ENCODE measurements at regions not wholly inside any gene's neighbourhood (a gene's known extent, or its start where the extent isn't known, plus 50 kb on each side); places are given as distances from the start of the nearest gene placed in this dataset.

DNA sequence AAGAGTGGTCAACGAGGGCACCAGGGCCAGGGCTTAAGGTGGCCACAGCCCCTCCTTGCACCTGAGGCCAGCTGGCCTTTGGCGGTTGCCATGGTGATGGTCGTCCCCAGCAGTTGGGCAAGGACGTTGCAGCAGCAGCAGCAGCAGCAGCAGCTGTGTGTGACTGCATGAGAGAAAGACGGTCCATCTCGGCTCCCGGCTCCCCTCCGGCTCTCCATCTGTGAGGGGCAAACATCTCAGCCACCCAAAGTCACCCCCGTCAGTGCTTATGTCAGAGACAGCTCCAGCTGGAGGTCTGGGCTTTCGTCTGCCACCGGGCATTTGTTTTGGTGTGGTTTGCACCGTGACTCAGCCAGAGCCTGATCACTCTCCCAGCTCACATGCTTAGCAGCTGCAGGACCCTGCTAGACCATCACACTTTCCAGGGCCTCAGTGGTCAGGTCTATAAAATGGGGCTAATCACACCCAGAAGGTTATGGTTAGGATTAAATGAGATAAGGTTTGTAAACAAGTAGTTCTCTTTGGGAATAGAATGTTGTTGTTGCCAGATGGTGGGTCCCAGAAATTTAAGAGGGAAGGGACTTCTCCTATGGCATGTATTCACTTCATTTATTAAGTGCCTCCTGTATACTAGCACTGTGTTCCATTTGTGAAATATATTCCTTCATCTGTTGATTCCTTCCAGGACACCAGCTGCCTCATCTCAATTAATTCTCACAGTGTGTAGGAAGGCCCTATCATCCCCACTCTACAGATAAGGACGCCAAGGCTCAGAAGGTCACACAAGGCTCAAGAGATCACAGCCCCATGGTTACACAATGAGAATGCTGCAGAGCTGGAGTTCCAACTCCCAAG lies 212.6 kb upstream of the LHX5 start:
- DNase-seq: no peak

DNA sequence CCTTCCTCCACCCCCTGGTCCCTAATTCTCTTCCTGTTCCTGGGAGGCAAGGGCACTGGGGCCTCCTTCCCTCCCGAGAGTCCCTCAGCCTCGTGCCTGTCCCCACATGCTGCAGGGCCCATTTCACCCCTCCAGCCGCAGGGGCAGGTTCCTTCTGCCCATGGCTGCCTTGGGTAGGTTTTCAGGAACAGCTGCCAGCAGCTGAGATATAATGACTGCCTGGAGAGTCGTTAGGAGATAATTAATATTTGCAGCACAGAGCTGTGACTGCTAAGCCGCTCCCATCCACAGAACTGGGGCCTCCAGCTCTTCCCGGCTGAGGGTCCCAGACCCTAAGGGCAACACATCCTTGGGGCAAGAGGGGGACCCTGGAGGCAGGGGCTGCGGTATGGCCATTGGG lies 211.9 kb upstream of the LHX5 start:
- no peak for DNase-seq

DNA sequence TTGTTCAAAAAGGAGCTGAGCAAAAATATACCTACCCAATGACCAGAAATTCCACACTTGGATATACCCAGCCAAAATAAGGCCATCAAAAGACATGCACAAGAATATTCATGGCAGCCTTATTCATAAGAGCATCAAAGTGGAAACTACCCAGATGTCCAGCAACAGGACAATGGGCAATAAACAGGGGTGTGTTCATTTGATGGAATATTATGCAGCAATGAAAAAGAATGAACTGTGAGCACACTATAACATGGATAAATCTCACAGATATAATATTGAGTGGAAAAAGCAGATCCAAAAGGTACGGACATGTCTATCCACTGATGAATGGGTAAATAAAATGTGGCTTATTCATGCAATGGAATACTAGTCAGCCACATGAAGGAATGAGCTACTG lies 209.2 kb upstream of the LHX5 start:
- no peak for DNase-seq

DNA sequence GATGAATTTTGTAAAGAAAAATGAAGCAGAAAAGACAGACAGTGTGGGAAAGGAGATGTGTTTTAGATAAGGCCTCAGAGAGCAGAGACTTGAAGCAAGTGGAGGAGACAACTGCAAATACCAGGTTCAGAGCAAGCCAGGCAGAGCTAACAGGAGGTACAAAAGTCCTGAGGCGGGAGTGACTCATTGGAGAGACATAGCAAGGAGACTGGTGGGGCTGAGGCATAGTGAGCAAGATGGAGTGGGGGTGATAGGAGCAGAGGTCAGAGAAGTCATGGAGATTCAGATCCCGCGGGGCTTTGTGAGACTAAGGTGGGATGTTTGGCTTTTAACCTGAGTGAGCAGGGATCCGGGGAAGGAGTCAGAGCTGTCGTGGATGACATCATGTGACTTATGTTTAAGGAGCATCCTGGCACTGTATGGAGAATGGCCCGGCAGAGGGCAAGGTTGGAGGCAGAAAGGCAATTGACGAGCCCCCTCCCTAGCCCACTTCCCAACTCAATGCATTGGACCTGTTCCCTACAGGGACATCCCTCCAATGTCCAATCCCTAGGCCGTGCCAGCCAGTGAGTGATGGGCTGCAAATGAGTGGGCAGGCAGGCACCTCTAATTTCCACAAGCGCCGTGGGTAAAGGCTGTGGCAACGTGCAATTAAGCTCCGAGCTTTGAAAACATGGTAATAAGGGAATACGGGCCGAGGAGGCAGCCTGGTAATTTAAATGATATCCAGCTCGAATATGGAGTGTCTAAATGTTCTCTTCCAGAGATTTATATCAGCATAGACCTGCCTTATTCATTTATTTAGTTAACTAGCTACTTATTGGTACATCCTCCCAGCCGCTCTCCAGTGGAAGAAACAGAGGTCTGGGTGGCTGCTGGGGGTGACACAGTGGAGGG lies 206.8 kb upstream of the LHX5 start:
- DNase-seq: no peak

DNA sequence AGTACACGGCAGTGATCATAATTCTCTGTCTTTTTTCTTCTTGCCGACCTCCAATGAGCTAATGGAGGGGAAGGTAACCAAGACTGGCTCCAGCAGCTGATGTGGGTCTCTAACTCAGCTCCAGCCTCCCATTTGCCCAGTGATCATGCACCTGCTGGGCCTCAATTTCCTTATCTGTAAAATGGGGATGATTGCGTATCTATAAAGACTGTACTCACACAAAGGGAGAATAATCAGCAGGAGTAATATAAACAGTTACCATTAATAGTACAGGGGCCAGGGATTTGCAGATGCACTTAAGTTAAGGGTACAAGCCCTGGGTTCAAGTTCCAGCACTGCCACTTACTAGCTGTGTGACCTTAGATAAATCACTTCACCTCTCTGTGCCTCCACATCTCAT lies 204.9 kb upstream of the LHX5 start:
- DNase-seq: no peak

DNA sequence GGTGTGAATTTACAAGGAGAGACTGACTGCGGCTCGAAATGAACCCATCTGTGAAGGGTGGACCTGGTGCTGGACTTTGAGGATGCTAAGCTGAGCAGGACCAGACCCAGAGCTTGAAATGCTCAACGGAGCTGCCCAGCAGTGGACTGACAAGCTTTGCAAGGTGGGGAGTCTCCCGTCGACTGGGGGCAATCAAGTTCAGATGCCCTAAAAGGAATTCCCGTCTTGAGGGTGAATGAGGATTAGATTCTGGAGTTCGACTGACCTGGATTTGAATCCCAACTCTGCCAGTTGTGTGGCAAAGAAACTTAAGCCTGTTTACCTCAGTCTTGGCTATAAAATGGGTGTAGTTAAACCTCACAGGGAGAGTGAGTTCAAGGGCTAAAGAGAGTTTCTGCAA lies 204.4 kb upstream of the LHX5 start:
- DNase-seq: no peak

DNA sequence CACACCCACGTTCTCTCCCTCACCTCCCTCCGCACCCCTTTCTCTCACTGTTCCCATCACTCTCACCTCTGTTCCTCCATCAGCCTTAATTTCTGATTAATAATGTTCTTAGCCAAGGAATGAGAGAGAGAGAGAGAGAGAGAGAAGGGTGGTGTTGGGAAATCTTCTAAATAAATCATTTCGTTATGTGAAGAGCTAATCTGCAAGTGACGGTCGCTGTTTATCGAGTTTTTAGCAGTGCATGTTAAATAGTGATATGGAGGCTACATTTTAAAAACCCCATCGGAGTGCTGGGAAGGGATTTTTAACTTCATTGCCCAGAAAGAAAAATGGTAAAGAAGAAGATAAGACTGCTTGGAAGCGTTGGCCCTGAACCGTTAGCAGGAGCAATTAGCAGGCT lies 203.3 kb upstream of the LHX5 start:
- DNase-seq: no peak

DNA sequence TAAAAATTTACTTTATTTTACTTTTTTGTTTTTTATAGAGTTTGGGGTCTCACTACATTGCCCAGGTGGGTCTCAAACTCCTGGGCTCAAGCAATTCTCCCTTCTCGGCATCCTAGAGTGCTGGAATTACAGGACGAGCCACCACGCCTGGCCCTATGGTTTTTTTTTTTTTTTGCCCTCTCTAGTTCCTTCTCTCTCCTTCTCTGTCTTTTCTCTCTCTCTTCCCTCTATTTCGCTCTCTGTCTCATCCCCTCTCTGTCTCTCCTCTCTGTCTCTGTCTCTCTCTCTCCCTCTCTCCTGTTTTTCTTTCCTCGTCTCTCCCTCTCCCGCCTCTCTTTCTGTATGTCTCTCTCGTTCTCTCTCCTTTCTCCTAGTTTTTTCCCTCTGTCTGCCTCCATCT lies 202.6 kb upstream of the LHX5 start:
- no peak for DNase-seq

DNA sequence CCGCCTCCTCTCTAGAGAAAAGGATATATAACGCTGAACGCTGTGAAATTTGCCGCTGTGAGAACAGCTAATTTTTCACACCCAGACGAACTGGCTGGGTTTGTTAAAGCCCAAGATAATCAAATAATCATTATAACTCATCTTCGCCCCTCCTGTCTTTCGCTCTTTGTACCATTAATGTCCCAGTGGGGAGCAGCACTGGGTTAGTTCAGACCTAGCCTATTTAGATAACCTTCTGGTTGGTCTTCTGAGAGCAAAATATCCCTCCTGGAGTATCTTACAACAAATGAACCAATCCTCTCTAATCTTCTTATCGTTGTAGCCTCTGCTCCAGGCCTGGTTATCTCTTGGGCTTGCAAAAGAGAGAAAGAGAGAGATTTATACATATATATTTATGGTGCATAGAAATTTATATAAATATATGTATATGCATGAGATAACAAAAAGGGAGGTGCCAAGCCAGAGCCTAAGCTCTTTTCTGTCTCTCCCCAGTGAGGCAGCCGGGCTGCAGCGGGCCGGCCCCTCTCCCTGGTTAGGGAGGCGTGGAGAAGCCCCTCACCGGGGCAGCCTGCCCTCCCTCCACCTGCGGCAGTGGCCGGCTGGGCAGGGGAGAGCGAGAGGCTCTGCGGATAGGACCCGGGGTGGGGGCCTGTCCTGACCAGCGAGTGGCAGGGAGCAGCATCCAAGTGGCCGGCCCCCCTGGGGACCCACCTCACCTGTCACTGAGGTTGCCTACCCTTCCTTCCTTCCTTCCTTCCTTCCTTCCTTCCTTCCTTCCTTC lies 202.0 kb upstream of the LHX5 start:
- no peak for DNase-seq

DNA sequence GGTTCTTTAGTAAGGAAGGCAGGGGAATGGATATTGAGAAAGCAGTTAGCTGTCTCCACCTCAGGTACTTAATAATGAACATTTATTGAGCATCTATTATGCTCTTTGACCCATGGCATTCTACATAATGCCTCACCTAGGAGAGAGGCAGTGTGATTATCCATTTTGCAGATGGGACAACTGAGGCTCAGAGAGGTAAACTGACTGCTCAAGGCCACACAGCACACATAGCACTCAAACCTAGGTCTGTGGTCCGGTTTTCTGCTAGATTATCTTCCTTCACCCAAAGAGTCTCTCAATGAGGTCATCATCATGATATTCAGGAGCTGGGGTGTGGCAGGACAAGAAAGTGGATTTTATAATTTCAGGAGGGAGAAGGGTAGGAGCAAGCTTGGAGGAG lies 199.1 kb upstream of the LHX5 start:
- DNase-seq: no peak

DNA sequence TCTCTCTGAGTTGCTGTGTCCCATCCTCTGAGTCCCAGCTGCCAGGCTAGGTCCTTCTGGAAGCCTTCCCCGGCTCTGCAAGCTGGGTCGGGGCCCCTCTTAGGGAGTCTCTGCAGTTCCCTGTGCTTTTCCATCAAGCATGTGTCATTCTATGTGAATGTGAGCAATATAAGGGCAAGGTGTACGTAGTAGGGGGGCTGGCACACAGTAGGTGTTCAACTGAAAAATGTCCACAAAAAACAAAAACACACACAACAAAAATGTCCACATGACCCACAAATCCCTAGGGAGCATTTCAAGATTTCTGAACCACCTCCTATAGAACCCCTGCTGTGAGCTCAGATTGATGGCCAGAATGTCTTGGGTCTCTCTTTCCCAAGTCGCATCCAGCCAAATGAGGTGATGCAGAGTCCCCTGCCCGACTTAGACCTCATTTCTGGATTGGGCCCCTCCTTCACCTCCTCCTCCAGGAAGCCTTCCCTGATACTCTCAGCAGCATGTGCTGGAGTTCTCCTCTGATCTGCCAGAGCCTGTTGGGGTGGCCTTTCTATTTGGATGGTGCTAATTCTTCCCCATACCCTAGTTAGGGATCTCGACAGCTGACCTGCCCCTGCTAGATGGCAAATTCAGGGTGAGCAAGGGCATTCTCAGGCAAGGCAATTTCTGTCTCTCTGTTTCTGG lies 196.1 kb upstream of the LHX5 start:
- no peak for DNase-seq

DNA sequence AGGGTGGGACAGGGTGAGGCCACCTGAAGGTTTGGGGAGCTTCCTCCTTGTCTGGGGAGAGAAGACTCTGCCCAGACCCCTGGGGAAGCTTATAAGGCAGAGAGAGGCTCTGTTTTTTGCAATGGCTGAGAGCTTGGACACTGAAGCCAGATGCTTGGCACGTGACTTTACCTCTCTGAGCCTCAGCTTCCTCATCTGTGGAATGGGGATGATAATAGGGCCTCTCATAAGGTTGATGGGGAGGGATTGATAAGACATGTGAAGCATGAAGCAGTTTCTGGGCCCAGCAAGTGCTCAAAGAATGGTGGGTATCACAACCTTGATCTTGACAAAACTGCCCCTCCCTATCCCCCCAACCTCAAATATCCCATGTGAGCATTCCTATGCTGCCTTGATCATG lies 195.4 kb upstream of the LHX5 start:
- DNase-seq: no peak

DNA sequence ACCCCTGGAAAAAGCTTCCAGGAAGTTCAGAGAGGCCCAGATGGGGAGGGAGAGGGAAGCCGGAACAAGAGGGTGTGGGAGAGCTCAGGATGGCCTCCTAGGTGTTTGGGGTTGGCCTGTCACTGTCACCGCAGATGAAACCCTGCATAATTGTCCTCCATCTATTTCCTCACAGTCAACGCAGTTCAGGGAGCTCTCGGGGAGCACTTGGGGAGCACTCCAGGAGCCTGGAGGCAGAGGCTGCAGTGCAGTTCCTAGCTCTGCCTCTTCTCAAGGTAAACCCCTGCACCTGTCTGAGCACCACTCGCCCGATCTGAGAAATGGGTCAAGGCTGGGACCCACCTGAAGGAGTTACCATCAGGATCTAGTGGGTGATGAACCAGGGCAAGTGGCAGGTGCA lies 194.6 kb upstream of the LHX5 start:
- DNase-seq: no peak

DNA sequence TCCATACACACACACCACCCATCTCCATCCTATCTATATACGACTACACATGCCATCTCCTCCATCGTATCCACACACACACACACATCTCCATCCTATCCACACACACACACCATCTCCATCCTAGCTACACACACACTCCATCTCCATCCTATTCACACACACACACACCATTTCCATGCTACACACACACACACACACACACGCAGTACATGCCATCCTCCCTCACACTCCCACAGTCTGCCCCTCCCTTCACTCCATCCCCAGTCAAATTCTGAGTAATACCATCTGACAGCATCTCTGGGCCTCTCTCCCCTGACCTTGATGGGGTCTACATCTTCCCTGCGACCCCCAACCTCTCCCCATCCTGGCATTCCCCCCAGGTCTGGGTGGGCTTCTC lies 193.8 kb upstream of the LHX5 start:
- no peak for DNase-seq

DNA sequence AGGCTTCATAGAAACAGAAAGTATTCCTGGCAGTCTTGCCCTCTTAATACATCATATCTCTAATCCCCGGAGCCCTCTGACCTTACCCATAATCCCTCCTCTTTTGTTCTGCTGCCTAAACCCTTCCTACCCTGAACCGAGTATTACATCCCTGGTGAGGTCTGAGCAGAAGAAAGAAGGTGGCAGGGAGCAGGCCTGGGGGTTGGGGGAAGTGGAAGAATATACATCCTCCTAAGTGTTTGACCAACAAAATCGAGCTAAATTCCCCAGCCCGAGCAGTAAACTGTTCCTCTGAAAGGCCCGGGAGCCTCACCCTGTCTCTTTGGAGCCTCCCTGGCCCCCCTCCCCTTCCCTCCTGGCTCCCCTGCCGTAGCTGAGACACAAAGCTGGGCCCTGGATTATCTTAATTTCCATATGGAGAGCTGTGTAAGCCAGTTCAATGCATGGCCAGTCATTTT lies 192.6 kb upstream of the LHX5 start:
- no peak for DNase-seq

DNA sequence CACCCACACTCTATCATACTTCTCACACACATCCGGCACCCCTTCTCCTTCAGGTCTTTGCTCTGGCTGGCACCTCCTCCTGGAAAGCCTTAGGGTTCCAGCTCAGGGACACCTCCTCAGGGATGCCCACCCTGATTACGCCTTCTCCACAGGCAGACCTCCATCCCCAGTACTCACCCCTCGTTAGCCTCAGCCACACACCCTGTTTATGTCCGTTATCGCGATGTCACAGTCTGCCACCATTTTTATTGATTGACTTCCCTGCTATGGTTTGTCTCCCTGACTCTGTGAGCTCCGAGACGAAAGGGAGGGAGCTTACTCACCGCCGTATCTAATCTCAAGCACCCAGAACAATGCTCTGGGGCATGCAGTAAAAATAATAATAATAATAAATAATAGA lies 191.7 kb upstream of the LHX5 start:
- DNase-seq: no peak

DNA sequence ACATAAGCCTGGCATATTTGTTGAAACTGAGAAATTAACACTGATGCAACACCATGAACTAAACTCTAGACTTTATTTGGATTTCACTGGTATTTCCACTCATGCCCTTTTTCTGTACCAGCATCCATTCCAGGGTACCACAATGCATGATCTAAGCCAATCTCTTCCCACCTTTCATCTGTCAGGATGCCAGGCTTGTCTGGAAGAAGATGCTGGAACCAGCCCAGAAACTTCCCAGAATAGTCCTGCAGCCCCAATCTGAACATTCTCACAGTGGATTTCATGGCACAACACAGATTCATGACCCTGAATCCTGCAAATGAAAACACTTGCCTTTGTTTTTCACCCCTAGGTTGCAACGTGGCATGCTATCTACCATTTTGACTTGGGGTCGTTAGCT lies 189.3 kb upstream of the LHX5 start:
- no peak for DNase-seq

DNA sequence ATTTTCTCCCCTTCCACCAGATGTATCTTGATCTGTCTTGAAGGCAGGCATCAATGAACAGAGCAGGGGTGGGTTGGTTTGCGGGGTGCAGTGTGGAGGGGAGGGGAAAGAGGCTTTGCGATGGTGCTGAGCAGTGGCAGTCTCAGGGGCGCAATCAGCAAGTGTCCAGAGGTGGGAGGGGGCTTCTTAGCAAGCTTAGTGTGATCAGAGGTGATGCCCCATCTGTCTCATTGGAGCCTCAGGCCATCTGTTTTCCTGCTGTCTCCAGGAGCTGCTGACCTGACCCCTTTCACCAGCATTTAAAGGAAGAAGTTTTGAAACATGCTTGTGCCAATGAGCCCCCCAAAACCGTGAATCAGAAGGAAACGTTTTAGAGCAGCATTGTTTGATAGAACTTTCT lies 187.7 kb upstream of the LHX5 start:
- no peak for DNase-seq

DNA sequence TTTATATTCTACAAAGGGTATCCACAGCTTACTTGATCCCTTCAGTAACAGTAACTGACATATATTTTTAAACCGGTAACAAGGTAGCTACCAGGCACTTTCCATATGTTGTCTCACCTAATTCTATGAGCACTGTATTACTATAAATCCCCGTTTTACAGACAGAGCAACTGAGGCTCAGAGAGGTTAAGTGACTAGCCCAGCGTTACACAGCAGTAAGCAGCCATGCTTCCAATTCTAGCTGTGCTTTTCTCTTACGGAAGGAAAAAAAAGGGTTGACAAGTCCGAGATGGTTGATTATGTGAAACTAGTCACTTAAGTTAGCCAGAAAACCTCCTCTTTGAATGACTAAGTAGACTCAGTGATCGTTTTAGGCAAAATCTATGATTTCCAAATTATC lies 187.3 kb upstream of the LHX5 start:
- no peak for DNase-seq

DNA sequence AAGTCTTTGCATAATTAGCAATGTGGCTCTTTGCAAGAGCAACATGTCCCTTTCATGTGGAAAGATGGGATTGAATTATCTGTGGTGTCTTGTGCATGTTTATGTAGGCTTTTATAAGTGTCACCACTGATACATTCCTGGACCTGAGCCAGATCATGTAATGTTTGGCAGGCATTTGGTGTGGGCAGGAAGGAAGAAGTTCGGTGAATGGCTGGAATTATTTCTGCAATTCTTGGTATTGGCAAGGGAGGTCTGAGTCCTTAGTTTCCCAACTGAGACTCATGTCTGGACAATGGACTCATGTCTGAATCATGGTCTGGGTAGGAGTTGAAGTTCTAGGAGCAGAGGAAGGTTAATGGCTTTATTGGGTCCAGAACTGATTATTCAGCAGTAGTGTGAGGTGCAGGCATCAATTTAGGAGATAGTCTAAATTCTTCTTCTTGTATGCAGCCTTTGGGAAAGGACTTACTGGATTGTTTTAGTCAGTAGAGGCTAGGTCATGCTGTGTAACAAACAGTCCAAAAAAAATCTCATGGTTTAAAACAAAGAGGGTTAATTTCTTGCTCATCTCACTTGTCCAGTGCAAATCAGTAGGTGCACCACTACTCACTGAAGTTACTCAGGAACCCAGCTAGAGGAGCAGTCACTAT lies 186.5 kb upstream of the LHX5 start:
- no peak for DNase-seq

DNA sequence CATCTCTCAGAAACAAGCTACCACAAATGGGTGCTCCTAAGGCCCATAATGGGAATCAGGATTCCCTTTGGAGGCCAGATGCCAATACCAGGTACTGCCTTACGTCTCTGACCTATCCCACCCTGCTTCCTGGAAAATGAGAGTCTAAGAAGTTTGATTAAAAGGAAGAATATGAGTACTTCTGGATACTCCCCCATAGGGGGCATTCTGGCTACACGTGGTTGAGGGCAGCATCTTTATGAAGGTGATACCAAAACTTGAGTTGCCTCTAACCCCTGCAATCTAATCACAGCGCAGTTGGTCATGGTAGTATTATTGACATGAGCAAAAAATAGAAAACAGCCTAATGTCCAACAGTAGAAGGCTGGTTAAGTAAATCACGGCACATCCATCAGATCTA lies 184.2 kb upstream of the LHX5 start:
- DNase-seq: no peak

DNA sequence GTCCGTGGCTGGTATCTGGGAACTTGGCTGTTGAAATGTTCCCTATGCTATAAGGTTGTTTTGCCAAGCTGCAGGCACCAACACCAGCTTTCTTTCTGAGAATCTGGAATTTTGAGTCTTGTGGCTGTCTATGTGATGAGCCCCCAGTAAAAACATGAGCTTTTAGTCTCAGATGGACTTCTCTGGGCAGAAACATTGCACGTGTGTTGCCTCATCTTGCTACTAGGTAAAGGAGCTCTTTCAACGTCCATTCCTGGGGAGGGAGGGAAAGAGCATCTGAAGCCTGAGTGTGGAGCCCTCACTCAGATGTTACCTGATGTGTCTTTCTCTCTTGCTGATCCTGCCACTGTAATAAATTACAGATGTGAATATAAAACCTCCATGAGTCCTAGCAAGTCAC lies 183.8 kb upstream of the LHX5 start:
- DNase-seq: no peak
